Right forelimb (tissue), 1 donor: ENCODE measurements at regions not wholly inside any gene's neighbourhood (a gene's known extent, or its start where the extent isn't known, plus 50 kb on each side); places are given as distances from the start of the nearest gene placed in this dataset.
"Not testable (repeated sequence)": the region's sequence is repeated elsewhere in the genome, so short reads cannot be mapped to it uniquely, and the experiment has no call there.

Source experiments
- DNase-seq: peaks from one replicate; pipeline ENCODE4 v3.0.0-alpha.2; 2018

GRCh38 chr1:221263831-221264767 is 384.9 kb downstream of the HLX start:
- DNase-seq, result no peak

- no peak for DNase-seq
Observed at GRCh38 chr1:221264848-221265247, 385.6 kb downstream of the HLX start.

- no peak for DNase-seq
Observed at GRCh38 chr1:221268295-221268694, 389.1 kb downstream of the HLX start.

- DNase-seq, result no peak
Observed at GRCh38 chr1:221271701-221272100, 392.5 kb downstream of the HLX start.

GRCh38 chr1:221272940-221273339 is 393.7 kb downstream of the HLX start:
- no peak for DNase-seq

- no peak for DNase-seq
Observed at GRCh38 chr1:221274373-221274772, 395.1 kb downstream of the HLX start.

- no peak for DNase-seq
Observed at GRCh38 chr1:221276896-221277409, 397.7 kb downstream of the HLX start.

GRCh38 chr1:221279146-221279545 is 399.9 kb downstream of the HLX start:
- DNase-seq, result no peak

GRCh38 chr1:221283532-221283931 is 404.3 kb downstream of the HLX start:
- no peak for DNase-seq

GRCh38 chr1:221284028-221284427 is 404.8 kb downstream of the HLX start:
- no peak for DNase-seq

GRCh38 chr1:221284991-221285390 is 405.7 kb downstream of the HLX start:
- not testable (repeated sequence) for DNase-seq

- DNase-seq, result not testable (repeated sequence)
Observed at GRCh38 chr1:221285458-221286210, 406.4 kb downstream of the HLX start.

- DNase-seq, result no peak
Observed at GRCh38 chr1:221286399-221286798, 407.2 kb downstream of the HLX start.

GRCh38 chr1:221289103-221289502 is 409.9 kb downstream of the HLX start:
- DNase-seq, result no peak

- no peak for DNase-seq
Observed at GRCh38 chr1:221290669-221291068, 411.4 kb downstream of the HLX start.

GRCh38 chr1:221291113-221291512 is 411.9 kb downstream of the HLX start:
- no peak for DNase-seq

GRCh38 chr1:221292652-221293051 is 413.4 kb downstream of the HLX start:
- no peak for DNase-seq

GRCh38 chr1:221294242-221294641 is 415.0 kb downstream of the HLX start:
- DNase-seq, result no peak

- DNase-seq, result no peak
Observed at GRCh38 chr1:221302357-221302756, 423.1 kb downstream of the HLX start.

- no peak for DNase-seq
Observed at GRCh38 chr1:221302810-221303209, 423.6 kb downstream of the HLX start.

- DNase-seq, result no peak
Observed at GRCh38 chr1:221303623-221304022, 424.4 kb downstream of the HLX start.

GRCh38 chr1:221306239-221306638 is 427.0 kb downstream of the HLX start:
- DNase-seq, result no peak
